SK-N-MC (cell line): ENCODE measurements at regions not wholly inside any gene's neighbourhood (a gene's known extent, or its start where the extent isn't known, plus 50 kb on each side); places are given as distances from the start of the nearest gene placed in this dataset.

Experiments
- EZH2 ChIP-seq: fragments of 200-600 bp; sonication (generic); IDR thresholded peaks from one replicate; pipeline ENCODE4 v1.6.1; 2017; ENCODE audit warnings: antibody characterized with exemption
- FOXP2 ChIP-seq: optimal IDR thresholded peaks from 2 replicates; pipeline ENCODE3; 2011; ENCODE audit warnings: mild to moderate bottlenecking, moderate library complexity; ENCODE audit not compliant: insufficient read depth; ENCODE audit errors: extremely low read length, control extremely low read depth
- POLR2AphosphoS5 ChIP-seq: IDR thresholded peaks from 2 replicates; pipeline ENCODE4 v1.6.1; 2012; ENCODE audit warnings: mild to moderate bottlenecking, low read depth, low read length, borderline replicate concordance

- TF ChIP-seq POLR2AphosphoS5 (no peak), EZH2 (no peak), FOXP2 (no peak)
These were observed 134.1 kb upstream of the IFNG-AS1 start for GRCh38 chr12:67855103-67855502.
